LHCN-M2 (cell line): ENCODE measurements at regions not wholly inside any gene's neighbourhood (a gene's known extent, or its start where the extent isn't known, plus 50 kb on each side); places are given as distances from the start of the nearest gene placed in this dataset.
A peak's percentile ranks its signal among the peaks of the same experiment; 100 is the strongest.

Experiments used
- DNase-seq: peaks from one replicate; pipeline ENCODE4 v3.0.0-alpha.2; 2012; ENCODE audit warnings: low read depth

- DNase-seq = no peak
Measured at GRCh38 chr12:127435439-127435838, 831.5 kb upstream of the TMEM132C start.

DNA sequence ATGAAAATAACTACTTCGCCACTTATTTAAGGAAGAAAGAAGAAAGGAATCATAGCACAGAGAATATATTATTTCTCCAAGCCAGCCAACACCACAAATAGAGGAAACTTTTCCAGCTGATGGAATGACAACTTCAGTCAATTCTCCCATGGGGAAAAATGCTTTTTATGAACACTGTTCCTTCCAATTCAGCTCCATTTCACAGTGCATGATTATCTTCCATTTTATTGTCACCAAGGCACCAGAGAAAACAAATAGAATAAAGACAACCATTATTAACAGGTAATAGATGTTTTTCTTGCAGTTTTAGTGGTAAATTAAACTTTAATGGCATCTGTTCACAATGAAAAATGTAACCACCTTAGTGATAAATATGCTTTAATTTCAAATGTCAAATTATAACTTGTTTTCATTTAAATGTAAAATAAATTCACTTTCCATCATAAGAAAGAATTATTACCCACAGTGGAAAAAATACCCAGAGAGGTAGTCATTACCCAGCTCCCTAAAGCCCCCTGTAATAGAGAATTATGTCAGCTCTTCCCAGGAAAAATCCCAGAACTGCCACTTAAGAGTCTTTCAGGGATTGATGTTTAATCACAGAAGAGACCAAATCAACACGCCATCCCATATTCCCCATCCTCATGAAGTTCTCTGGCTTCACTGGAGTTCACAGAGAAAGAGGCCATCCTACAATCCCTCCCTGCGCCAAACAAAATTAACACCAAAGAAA, 828.3 kb upstream of the TMEM132C start:
- no peak for DNase-seq

- peak; percentile 22 for DNase-seq
Measured at GRCh38 chr12:127445581-127446139, 821.3 kb upstream of the TMEM132C start.

DNA sequence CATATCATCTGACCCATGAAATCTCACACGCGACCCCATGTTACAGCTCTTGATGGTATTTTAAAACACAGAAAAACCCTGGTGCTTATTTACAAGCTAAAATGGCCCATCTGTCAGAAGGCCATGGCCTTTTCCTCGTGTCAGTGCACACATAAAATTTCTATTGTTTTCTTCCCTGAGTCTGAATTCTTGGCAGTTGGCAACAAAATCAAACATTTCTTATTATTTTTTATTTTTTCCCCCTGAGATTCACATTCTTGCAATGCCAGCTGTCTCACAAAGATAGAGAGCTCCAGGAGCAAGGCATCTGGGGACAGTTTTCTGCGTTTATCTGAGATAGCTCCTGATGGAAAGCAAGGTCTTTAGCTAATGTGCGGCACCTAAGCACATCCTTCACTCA, 818.1 kb upstream of the TMEM132C start:
- DNase-seq = no peak

GRCh38 chr12:127450826-127451225, 816.1 kb upstream of the TMEM132C start:
- peak; percentile 9 for DNase-seq

- DNase-seq = no peak
Measured at GRCh38 chr12:127455347-127456265, 811.4 kb upstream of the TMEM132C start.

DNA sequence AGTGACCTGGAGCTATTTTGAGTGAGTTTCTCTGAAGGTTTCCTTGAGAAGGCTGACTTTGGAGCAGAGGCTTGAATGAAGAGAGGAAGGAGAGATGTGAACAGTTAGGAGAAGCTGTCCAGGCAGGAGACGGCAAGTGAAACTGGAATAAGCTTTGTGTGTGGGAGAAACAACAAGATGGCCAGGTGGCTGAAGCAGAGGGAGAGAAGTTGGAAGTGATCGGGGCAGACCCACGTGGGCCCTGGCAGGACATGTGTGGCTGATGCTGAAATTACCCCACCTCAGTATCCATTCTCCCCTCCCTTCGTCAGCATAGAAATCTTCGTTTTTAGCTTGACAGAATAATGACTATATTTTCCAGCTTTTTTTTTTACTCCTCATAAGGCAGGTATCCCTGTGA, 809.2 kb upstream of the TMEM132C start:
- no peak for DNase-seq

- DNase-seq = peak; percentile 8
Measured at GRCh38 chr12:127459166-127459565, 807.8 kb upstream of the TMEM132C start.

- no peak for DNase-seq
Measured at GRCh38 chr12:127459687-127460086, 807.3 kb upstream of the TMEM132C start.

GRCh38 chr12:127463237-127463636, 803.7 kb upstream of the TMEM132C start:
- no peak for DNase-seq

DNA sequence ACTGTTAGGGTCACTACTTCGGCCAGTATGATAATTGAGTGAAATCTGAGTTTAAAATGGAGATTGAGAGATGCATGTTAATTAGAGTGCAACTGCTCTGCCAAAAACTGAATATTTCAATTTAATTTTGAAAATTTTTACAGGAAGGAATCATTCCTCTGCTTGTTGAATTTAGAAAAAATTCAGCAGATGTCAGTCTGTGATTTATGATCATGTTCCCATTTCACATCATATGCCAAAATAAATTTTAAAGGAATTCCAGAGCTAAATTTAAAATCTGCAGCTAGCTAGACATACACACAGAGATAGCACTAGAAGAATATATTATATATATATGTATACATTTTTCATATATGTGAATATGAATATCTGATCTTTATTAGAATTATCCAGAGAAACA, 797.6 kb upstream of the TMEM132C start:
- DNase-seq = no peak

DNA sequence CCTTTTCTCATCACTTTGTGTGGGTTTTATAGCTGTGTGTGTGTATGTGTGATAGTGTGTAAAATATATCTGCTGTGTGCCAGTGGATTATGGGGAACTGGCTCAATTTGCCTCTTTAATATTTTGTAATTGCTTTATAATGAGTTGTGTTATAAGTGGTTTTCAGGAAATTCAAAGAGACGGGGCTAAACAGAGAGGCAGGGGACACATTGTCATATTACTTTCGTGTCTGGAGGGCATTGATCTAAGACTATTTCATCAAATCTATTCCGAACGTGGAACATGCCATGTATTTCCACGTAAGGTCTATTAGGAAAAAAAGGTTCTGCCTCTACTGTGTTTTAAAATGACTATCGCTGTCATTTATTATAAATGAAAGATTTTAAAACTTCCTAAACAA, 793.2 kb upstream of the TMEM132C start:
- DNase-seq = no peak

GRCh38 chr12:127479256-127479655, 787.7 kb upstream of the TMEM132C start:
- peak; percentile 12 for DNase-seq

DNA sequence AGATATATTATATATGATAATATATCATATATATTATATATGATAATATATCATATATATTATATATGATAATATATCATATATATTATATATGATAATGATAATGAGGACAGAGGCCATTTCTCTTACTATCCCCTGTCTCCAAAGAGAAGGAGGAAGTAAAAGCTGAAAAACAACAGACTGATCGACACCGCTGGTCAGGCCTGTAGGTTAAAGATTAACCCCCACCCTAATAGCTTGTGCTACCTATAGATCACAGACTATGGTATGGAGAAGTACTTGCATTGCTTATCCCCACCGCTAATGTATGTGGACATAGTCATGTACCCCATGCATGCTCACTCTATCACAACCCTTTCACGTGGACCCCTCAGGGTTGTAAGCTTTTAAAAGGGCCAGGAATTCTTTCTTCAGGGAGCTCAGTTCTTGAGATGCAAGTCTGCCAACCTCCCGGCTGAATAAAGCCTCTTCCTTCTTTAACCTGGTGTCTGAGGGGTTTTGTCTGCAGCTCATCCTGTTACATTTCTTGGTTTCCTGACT, 786.1 kb upstream of the TMEM132C start:
- no peak for DNase-seq

DNA sequence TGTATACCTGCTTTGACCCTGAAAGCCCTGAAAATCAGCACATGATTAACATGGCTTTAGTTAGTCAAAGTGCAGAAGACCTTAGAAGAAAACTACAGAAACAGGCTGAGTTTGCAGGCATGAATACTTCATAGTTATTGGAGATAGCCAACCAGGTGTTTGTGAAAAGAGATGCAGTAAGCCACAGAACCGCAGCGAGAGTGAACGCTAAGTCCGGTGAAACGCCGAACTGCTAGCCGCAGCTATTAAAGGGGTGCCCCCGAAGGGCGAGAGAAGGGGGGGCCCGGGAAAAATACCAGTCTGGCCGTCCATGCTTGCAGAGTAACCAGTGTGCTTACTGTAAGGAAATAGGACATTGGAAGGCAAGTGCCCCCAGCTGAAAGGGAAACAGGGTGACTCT, 784.0 kb upstream of the TMEM132C start:
- DNase-seq = no peak

DNA sequence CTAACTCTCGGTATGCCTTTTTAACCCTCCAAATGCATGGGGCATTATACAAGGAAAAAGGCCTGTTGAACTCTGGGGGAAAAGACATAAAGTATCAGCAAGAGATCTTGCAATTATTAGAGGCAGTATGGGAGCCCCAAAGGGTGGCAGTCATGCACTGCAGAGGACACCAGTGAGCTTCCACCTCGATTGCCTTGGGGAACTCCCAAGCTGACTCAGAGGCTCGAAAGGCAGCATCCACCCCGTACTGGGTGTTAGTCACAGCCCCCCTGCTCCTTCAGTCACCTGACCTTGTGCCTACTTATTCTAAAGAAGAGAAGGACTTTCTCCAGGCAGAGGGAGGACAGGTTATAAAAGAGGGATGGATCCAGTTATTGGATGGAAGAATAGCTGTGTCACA, 781.4 kb upstream of the TMEM132C start:
- peak; percentile 93 for DNase-seq

DNA sequence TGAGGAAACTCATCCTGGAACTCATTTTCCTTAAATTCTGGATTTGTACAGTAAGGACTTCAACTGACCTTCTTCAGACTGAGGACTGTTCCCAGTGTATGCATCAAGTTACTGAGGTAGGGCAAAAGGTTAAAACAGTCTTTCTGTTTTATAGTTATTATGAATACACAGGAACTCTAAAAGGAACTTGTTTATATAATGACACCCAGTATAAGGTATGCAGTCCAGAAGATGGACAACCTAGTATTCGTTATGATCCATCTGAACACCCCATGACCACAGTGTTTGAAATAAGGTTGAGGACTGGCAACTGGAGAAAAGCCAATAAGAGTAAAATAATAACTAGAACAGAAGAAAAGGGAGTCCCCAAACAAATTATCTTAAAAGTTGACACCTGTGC, 779.9 kb upstream of the TMEM132C start:
- DNase-seq = peak; percentile 59

DNA sequence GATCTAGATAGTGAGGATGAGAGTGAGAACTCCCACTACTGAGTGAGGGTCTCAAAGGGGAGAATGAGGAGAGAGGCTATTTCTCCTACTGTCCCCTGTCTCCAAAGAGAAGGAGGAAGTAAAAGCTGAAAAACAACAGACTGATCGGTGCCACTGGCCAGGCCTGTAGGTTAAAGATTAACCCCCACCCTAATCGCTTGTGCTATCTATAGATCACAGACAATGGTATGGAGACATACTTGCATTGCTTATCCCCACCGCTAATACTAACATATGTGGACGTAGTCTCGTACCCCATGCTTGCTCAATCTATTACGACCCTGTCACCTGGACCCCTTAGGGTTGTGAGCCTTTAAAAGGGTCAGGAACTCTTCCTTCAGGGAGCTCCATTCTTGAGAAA, 777.9 kb upstream of the TMEM132C start:
- no peak for DNase-seq

GRCh38 chr12:127494961-127495915, 771.7 kb upstream of the TMEM132C start:
- DNase-seq = no peak

- DNase-seq = no peak
Measured at GRCh38 chr12:127496255-127496654, 770.7 kb upstream of the TMEM132C start.

DNA sequence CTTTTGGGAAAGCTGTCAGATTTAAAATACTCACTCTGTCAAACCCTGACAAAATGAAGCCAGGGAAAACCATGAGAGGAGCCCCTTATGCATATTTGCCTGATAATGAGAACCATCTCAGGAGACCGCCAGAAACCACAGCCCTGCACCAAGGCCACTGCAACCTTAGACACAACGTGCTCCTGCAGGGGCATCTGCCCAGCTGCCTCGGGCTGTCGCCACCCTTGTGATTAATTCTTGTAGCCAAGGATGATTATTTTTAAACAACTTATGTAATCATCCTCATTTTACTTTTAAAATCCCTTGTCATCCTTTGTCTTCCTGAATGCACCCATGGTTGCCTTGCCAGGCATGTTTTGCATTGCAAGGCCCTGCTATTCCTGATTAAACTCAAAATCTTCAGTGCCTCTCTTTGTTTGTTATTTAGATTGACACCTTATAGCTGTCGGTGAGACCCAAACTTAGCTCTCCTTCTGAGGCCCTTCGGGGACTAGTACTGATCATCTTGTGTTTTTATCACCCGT, 766.4 kb upstream of the TMEM132C start:
- DNase-seq = peak; percentile 51
